ENCODE measurements at regions not wholly inside any gene's neighbourhood (a gene's known extent, or its start where the extent isn't known, plus 50 kb on each side); places are given as distances from the start of the nearest gene placed in this dataset.

DNA sequence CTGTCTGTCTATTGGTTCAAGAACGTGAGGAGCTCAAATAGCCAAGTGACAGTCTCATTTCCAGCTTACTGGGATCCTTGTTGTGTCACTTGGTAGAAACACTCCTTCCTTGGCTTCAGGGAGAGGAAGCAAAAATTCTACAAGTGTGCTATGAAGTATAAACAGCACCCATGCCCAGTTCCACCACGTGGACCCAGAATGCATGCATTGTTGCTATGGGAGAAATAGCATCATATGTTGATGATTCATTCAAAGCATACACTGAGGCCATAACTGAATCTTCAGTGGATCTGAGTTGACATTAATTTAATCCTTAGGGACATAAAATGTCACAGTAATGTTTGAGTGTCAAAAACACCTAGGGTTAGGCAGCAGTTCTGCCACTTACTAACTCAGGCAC, 199.0 kb upstream of the RXFP2 start:
- TF ChIP-seq, protein P1, sequence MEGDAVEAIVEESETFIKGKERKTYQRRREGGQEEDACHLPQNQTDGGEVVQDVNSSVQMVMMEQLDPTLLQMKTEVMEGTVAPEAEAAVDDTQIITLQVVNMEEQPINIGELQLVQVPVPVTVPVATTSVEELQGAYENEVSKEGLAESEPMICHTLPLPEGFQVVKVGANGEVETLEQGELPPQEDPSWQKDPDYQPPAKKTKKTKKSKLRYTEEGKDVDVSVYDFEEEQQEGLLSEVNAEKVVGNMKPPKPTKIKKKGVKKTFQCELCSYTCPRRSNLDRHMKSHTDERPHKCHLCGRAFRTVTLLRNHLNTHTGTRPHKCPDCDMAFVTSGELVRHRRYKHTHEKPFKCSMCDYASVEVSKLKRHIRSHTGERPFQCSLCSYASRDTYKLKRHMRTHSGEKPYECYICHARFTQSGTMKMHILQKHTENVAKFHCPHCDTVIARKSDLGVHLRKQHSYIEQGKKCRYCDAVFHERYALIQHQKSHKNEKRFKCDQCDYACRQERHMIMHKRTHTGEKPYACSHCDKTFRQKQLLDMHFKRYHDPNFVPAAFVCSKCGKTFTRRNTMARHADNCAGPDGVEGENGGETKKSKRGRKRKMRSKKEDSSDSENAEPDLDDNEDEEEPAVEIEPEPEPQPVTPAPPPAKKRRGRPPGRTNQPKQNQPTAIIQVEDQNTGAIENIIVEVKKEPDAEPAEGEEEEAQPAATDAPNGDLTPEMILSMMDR (conservative IDR thresholded peaks at IDR 0.05; ENCODE audit: low read length), result no peak
- TF ChIP-seq EZH2phosphoT487 (IDR thresholded peaks at IDR 0.05; ENCODE audit: borderline replicate concordance), result no peak

All from Loucy (cell line).